Nephron progenitor cell (in vitro differentiated cells): ENCODE measurements at regions not wholly inside any gene's neighbourhood (a gene's known extent, or its start where the extent isn't known, plus 50 kb on each side); places are given as distances from the start of the nearest gene placed in this dataset.

Source experiments
- DNase-seq: peaks from one replicate; pipeline ENCODE4 v3.0.0; 2021
- H3K27ac Mint-ChIP-seq: 2 replicates; pipeline ENCODE4 v1.8.0; 2021; ENCODE audit warnings: mild to moderate bottlenecking, moderate library complexity, mixed read lengths
- H3K27me3 Mint-ChIP-seq: 2 replicates; pipeline ENCODE4 v1.8.0; 2021; ENCODE audit warnings: mild to moderate bottlenecking, low read depth, mixed read lengths; ENCODE audit not compliant: poor library complexity
- H3K36me3 Mint-ChIP-seq: 2 replicates; pipeline ENCODE4 v1.8.0; 2021; ENCODE audit warnings: low read depth, mixed read lengths
- H3K4me1 Mint-ChIP-seq: 2 replicates; pipeline ENCODE4 v1.8.0; 2021; ENCODE audit warnings: mixed read lengths
- H3K4me3 Mint-ChIP-seq: 2 replicates; pipeline ENCODE4 v1.8.0; 2021; ENCODE audit warnings: mild to moderate bottlenecking, moderate library complexity, mixed read lengths
- H3K9me3 Mint-ChIP-seq: 2 replicates; pipeline ENCODE4 v1.8.0; 2021; ENCODE audit warnings: mild to moderate bottlenecking, moderate library complexity, mixed read lengths
- TF ChIP-seq, protein P1 (sequence below): fragments of 200-600 bp; sonication (generic); IDR thresholded peaks from 2 replicates; pipeline ENCODE4 v1.5.0; 2021; ENCODE audit warnings: antibody characterized with exemption

DNA sequence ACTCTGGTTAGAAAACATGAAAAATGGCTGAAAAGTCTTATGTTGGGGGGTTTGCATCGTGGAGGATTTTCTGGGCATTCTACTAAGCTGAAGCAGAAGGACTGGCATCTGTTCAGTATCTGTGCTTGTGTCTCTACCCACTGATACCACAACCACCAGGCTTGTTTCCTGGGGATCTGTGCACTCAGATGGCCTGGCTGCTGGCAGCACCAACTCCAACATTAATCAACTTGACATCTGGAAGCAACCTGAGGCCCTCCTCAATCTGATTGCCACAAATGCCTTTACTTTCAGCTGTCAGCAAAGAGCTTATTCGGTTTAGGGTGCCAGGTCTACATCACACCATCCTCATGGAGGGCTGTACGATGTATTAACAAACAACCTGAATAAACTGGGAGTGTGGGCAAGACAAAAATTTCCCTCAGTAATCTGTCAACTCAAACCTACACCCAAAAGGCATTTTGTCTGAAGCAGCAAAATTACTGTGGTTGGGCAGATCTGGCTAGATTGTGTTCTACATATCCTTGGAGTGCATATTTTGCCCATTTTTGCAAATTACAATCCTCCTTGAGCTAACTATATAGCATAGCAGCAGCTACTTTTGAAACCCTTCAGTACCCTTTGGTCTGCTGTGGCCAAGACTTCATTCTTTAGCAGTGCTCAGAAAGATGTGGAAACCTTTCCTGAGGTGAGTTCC, 74.6 kb downstream of the FOXD1 start:
- H3K27ac Mint-ChIP-seq, result no peak overlapping the region
- TF ChIP-seq, protein P1, sequence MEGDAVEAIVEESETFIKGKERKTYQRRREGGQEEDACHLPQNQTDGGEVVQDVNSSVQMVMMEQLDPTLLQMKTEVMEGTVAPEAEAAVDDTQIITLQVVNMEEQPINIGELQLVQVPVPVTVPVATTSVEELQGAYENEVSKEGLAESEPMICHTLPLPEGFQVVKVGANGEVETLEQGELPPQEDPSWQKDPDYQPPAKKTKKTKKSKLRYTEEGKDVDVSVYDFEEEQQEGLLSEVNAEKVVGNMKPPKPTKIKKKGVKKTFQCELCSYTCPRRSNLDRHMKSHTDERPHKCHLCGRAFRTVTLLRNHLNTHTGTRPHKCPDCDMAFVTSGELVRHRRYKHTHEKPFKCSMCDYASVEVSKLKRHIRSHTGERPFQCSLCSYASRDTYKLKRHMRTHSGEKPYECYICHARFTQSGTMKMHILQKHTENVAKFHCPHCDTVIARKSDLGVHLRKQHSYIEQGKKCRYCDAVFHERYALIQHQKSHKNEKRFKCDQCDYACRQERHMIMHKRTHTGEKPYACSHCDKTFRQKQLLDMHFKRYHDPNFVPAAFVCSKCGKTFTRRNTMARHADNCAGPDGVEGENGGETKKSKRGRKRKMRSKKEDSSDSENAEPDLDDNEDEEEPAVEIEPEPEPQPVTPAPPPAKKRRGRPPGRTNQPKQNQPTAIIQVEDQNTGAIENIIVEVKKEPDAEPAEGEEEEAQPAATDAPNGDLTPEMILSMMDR, result no peak
- no peak overlapping the region for H3K4me3 Mint-ChIP-seq
- DNase-seq, result no peak
- H3K4me1 Mint-ChIP-seq, result peaks cover 73% of the 10 kb centered on the region
- peaks cover 3% of the 10 kb centered on the region for H3K27me3 Mint-ChIP-seq
- H3K36me3 Mint-ChIP-seq, result no peaks in the 10 kb centered on the region
- H3K9me3 Mint-ChIP-seq, result peaks cover 4% of the 10 kb centered on the region

DNA sequence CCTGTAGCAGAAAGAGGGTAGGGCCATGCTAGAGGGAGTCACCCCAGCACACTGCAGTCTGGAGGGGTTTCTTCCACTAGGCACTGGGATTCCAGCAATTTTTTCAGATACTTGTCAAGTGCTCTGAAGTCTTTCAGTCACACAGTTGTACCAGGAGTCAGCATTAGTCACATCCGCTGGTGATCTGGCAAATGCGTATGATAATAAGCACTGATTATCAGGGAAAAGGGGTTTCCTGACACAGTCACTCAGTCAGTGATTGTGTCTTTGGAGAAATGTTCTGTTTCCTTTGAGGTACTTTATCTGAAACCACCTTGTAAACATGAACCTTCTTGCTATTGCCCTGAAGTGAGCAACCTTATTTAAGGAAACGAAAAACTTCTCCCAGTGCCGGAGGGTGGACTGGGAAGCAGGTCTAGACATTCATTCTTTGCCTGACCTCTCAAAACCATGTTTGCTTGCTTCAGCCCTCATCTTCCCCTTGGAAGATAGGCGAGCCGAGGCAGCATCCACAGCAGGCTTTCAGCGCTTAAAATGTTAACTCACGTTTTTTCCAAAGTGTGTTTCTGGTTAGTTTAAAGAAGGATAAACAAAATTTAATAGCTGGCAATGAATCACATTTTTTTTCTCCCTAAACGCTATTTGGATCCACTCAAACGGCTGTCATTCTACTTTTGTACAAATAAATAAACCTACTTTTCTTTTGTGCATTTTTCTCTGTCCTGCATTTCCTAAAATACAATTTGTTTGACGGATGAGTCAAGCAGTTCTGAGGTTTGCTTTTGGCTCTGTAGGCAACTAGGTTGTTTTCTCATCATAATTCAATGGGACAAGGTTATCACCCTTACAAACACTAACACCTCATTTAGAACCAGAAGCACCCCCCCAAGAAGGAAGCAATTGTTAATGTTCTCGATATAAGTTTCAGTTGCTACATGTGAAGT, 77.7 kb downstream of the FOXD1 start:
- Mint-ChIP-seq H3K4me3 (peak overlapping the region; percentile 38), H3K27me3 (peaks cover 3% of the 10 kb centered on the region), H3K27ac (peak overlapping the region; percentile 17), H3K9me3 (peaks cover 4% of the 10 kb centered on the region), H3K4me1 (peaks cover 48% of the 10 kb centered on the region), H3K36me3 (no peaks in the 10 kb centered on the region)
- TF ChIP-seq, protein P1, result no peak
- no peak for DNase-seq

DNA sequence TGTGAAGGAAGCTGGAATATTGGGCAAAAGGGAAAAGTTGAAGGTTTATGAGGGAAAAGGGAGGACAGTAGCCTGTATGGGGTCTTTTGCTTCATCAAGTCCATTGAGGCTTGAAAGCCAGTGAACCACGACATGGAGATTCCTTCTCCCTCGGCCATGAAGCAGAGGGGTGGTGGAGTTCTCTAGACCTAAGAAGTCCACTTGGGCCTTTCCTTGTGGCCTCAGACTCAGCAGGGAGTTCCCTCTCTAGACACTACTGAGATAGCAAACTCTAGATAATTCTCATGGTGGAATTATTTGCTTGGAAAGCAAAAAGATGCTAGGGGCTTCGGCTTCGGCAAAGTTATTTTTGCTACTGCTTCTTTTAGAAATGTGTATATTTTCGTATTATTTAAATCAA, 78.5 kb downstream of the FOXD1 start:
- H3K36me3 Mint-ChIP-seq, result no peaks in the 10 kb centered on the region
- H3K27me3 Mint-ChIP-seq, result peaks cover 3% of the 10 kb centered on the region
- no peak for DNase-seq
- peaks cover 40% of the 10 kb centered on the region for H3K4me1 Mint-ChIP-seq
- peaks cover 4% of the 10 kb centered on the region for H3K9me3 Mint-ChIP-seq
- H3K27ac Mint-ChIP-seq, result no peak overlapping the region
- no peak overlapping the region for H3K4me3 Mint-ChIP-seq
- TF ChIP-seq, protein P1, result no peak

DNA sequence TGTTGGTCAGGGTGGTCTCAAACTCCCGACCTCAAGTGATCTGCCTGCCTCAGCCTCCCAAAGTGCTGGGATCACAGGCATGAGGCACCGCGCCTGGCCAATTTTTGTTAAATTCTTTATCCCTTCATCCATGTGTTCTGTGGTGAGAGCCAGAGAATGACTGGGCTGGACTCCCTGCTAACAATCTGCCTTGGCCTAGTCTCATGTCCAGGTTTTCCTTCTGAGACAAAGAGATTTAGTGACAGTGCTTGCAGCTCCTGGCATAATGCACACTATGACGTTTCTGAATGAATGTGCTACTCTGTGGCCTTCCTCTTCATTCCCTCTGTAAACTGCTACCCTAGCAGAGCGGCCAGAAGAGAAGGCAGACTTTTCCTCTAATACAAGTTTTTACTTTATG, 79.3 kb downstream of the FOXD1 start:
- DNase-seq, result no peak
- Mint-ChIP-seq H3K4me1 (peaks cover 34% of the 10 kb centered on the region), H3K27ac (peak overlapping the region; percentile 61), H3K36me3 (no peaks in the 10 kb centered on the region), H3K27me3 (peaks cover 3% of the 10 kb centered on the region), H3K9me3 (peaks cover 4% of the 10 kb centered on the region), H3K4me3 (no peak overlapping the region)
- TF ChIP-seq, protein P1, result no peak

DNA sequence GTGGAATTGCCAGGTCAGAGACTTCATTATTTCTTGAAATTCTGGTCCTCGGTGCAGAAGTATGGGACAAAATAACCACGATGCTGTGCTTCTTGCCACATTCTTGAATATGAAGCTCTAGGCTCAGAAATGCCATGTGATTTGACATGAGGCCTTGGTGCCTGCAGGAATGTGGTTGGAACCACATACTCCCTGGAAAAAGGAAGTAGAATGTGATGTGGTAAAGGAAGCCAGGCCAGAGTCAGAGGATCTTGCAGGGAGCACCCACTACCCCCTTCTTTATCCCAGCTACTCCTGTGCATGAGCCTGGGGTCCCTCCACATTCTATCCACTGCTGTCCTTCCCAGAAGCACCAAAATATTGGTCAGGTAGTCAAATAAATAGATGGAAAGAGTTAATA, 80.9 kb downstream of the FOXD1 start:
- no peak for DNase-seq
- TF ChIP-seq, protein P1, result no peak
- H3K36me3 Mint-ChIP-seq, result no peaks in the 10 kb centered on the region
- peaks cover 3% of the 10 kb centered on the region for H3K27me3 Mint-ChIP-seq
- H3K27ac Mint-ChIP-seq, result no peak overlapping the region
- H3K4me3 Mint-ChIP-seq, result no peak overlapping the region
- peaks cover 36% of the 10 kb centered on the region for H3K4me1 Mint-ChIP-seq
- no peaks in the 10 kb centered on the region for H3K9me3 Mint-ChIP-seq
